KOPT-K1 (cell line): ENCODE measurements at regions not wholly inside any gene's neighbourhood (a gene's known extent, or its start where the extent isn't known, plus 50 kb on each side); places are given as distances from the start of the nearest gene placed in this dataset.
"Not testable (repeated sequence)": the region's sequence is repeated elsewhere in the genome, so short reads cannot be mapped to it uniquely, and the experiment has no call there.

Source experiments
- H3K27ac ChIP-seq: fragments of 200-600 bp; sonication (generic); 2 replicates; pipeline ENCODE4 v1.5.1; 2016; ENCODE audit warnings: antibody characterized with exemption, mild to moderate bottlenecking, low read depth, low read length; ENCODE audit not compliant: poor library complexity, severe bottlenecking
- H3K36me3 ChIP-seq: fragments of 200-600 bp; sonication (generic); 2 replicates; pipeline ENCODE4 v1.5.1; 2017; ENCODE audit warnings: antibody characterized with exemption, mild to moderate bottlenecking, low read length, moderate library complexity; ENCODE audit not compliant: insufficient read depth
- H3K9me3 ChIP-seq: fragments of 200-600 bp; sonication (generic); 2 replicates; pipeline ENCODE4 v1.5.1; 2017; ENCODE audit warnings: antibody characterized with exemption, low read length, mild to moderate bottlenecking; ENCODE audit not compliant: insufficient read depth, poor library complexity, severe bottlenecking

DNA sequence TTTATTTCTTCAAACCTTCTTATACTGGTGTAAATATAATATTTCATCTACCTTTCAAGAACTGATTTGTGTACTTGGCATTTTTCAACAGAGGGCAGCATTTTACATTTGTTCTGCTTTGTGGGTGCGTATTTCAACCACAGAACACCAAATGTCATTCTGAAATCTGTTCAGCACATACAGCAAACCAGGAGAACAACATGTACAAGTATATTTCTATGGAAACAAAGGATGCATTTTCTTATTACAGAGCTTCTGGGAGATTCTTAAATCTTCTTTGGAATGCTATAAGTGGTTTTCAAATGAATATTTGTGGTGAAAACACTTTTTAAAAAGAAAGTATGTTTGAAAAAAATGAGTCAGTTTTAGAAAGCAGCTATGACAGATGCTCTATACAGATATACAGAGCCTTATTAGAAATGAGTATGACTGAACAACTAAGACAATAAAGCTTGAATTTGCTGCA lies 946.0 kb downstream of the FAM181B start:
- no peak overlapping the region for H3K27ac ChIP-seq
- H3K9me3 ChIP-seq = no peaks in the 10 kb centered on the region
- H3K36me3 ChIP-seq = no peaks in the 10 kb centered on the region

- Histone ChIP-seq H3K36me3 (no peaks in the 10 kb centered on the region), H3K27ac (no peak overlapping the region), H3K9me3 (no peaks in the 10 kb centered on the region)
Observed at GRCh38 chr11:81772166-81772565, 961.5 kb downstream of the FAM181B start.

DNA sequence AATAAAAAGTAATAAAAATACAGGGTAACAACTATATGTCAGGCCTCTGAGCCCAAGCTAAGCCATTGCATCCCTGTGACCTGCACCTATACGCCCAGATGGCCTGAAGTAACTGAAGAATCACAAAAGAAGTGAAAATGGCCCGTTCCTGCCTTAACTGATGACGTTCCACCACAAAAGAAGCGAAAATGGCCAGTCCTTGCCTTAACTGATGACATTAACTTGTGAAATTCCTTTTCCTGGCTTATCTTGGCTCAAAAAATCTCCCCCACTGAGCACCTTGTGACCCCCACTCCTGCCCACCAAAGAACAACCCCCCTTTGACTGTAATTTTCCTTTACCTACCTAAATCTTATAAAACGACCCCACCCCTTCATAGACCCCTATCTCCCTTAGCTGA lies 963.8 kb downstream of the FAM181B start:
- not testable (repeated sequence) for H3K9me3 ChIP-seq, H3K36me3 ChIP-seq, H3K27ac ChIP-seq

- Histone ChIP-seq H3K27ac (no peak overlapping the region), H3K36me3 (no peaks in the 10 kb centered on the region), H3K9me3 (no peaks in the 10 kb centered on the region)
Observed at GRCh38 chr11:81756864-81757595, 976.6 kb downstream of the FAM181B start.

GRCh38 chr11:81749245-81749644 lies 984.4 kb downstream of the FAM181B start:
- Histone ChIP-seq H3K9me3 (no peaks in the 10 kb centered on the region), H3K36me3 (no peaks in the 10 kb centered on the region), H3K27ac (no peak overlapping the region)

GRCh38 chr11:81744336-81745116 lies 989.1 kb downstream of the FAM181B start:
- Histone ChIP-seq H3K27ac (no peak overlapping the region), H3K36me3 (no peaks in the 10 kb centered on the region), H3K9me3 (no peaks in the 10 kb centered on the region)

GRCh38 chr11:81725701-81726100 lies 1008.0 kb downstream of the FAM181B start:
- Histone ChIP-seq H3K36me3 (no peaks in the 10 kb centered on the region), H3K9me3 (peaks cover 2% of the 10 kb centered on the region), H3K27ac (no peak overlapping the region)

DNA sequence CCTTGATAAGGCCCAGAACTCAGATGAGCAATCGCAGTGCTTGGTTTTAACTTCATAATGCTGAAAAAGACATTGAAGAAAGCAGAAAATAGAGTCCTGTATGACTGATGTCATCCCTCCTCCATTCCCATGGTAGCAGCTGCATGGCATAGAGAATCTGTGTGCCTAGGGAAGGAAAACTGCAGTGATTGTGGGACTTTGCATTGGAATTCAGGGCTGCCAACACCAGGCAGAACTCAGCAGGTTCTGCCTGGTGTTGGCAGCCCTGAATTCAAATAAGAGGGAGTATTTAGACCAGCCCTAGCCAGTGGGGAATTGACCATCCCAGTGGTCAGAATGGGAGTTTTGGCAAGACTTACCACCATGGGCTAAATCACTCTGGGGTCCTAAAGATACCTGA lies 1016.0 kb downstream of the FAM181B start:
- no peaks in the 10 kb centered on the region for H3K36me3 ChIP-seq
- H3K9me3 ChIP-seq = no peaks in the 10 kb centered on the region
- no peak overlapping the region for H3K27ac ChIP-seq

DNA sequence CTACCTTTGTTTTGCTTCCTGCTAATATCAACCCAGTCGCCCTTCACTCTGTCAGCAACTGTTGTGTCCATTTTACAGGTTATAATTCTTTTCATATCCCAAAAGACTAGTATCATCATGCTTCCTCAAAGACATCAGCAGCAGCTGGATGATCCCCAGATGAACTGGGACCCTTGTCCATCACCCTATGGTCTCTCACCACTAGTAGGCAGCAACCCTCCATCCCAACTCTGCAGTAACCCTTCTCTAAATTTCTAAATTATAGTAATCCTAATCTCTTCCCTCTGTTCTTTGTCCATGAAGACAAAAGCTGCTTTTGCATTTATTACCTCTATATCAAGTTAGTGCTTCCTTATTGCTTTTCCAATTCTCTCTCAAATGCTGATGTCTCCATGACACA lies 1025.8 kb downstream of the FAM181B start:
- Histone ChIP-seq H3K27ac (no peak overlapping the region), H3K9me3 (no peaks in the 10 kb centered on the region), H3K36me3 (no peaks in the 10 kb centered on the region)

GRCh38 chr11:81705283-81705682 lies 1028.4 kb downstream of the FAM181B start:
- Histone ChIP-seq H3K27ac (no peak overlapping the region), H3K36me3 (no peaks in the 10 kb centered on the region), H3K9me3 (no peaks in the 10 kb centered on the region)

- H3K9me3 ChIP-seq = no peaks in the 10 kb centered on the region
- no peaks in the 10 kb centered on the region for H3K36me3 ChIP-seq
- no peak overlapping the region for H3K27ac ChIP-seq
Observed at GRCh38 chr11:81700076-81700475, 1033.6 kb downstream of the FAM181B start.

DNA sequence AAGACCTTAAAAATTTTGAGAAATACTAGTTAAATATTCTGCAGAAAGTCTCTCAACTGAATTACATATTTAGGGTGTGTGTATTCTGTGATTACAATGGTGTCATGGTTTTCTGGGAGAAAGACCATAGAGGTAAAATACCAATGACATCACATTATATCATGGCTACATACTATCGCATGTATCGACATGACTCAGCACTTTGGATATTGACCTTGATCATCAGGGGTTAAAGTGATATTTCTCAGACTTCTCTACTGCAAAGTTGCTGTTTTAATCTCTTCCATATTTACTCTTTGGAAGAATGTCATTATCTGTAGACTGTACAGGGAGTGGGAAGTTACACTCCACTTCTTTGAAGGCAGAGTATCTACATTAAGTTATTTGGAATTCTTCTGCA lies 1046.6 kb downstream of the FAM181B start:
- no peaks in the 10 kb centered on the region for H3K36me3 ChIP-seq
- no peak overlapping the region for H3K27ac ChIP-seq
- no peaks in the 10 kb centered on the region for H3K9me3 ChIP-seq

- Histone ChIP-seq H3K9me3 (no peaks in the 10 kb centered on the region), H3K27ac (no peak overlapping the region), H3K36me3 (no peaks in the 10 kb centered on the region)
Observed at GRCh38 chr11:81674211-81674610, 1059.5 kb downstream of the FAM181B start.

GRCh38 chr11:81673001-81673400 lies 1060.7 kb downstream of the FAM181B start:
- Histone ChIP-seq H3K36me3 (no peaks in the 10 kb centered on the region), H3K9me3 (no peaks in the 10 kb centered on the region), H3K27ac (no peak overlapping the region)

DNA sequence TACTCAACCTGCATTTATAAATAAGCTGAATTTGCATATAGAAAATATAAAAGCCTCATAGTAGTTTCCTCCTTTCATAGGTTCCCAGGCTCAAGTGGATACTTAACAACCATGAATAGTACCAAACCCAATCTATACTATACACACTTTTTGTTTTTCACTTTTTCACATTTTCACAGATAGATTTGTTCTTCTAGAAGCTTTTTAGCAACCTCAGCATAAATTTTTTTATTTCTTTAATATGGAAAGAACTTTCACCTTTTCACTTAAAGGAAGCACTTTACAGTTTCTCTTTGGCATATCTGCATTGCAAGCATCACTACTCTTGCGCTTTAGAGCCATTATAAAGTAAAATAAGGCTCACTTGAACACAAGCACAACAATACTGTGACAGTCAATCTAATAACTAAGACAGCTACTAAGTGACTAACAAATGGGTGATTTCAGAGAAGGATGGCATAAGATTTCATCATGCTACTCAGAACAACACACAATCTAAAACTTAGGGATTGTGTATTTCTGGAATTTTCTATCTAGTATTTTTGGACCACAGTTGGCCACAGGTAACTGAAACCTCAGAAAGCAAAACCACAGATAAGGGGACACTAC lies 1063.6 kb downstream of the FAM181B start:
- Histone ChIP-seq H3K36me3 (no peaks in the 10 kb centered on the region), H3K27ac (no peak overlapping the region), H3K9me3 (no peaks in the 10 kb centered on the region)
